ENCODE measurements at regions not wholly inside any gene's neighbourhood (a gene's known extent, or its start where the extent isn't known, plus 50 kb on each side); places are given as distances from the start of the nearest gene placed in this dataset.

DNA sequence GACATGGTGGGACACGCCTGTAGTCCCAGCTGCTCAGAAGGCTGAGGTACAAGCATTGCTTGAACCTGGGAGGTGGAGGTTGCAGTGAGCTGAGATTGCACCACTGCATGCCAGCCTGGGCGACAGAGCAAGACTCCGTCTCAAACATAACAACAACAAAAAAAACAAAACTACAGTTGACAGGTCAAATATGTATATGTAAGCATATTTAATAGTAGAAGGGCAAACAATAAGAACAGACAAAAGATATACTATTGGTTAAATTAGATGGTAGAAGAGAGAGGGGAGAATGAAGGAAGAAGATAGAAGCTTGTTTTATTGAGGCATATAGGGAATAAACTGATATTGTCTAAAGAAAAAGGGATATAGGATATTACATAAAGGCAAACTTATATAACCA is 247.1 kb downstream of the KLF13 start:
- no peak overlapping the region for H3K27ac ChIP-seq (ENCODE audit: insufficient read depth, low read length)
- TF ChIP-seq, protein P1, sequence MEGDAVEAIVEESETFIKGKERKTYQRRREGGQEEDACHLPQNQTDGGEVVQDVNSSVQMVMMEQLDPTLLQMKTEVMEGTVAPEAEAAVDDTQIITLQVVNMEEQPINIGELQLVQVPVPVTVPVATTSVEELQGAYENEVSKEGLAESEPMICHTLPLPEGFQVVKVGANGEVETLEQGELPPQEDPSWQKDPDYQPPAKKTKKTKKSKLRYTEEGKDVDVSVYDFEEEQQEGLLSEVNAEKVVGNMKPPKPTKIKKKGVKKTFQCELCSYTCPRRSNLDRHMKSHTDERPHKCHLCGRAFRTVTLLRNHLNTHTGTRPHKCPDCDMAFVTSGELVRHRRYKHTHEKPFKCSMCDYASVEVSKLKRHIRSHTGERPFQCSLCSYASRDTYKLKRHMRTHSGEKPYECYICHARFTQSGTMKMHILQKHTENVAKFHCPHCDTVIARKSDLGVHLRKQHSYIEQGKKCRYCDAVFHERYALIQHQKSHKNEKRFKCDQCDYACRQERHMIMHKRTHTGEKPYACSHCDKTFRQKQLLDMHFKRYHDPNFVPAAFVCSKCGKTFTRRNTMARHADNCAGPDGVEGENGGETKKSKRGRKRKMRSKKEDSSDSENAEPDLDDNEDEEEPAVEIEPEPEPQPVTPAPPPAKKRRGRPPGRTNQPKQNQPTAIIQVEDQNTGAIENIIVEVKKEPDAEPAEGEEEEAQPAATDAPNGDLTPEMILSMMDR (conservative IDR thresholded peaks at IDR 0.05 in 1 of 2, IDR thresholded peaks at IDR 0.05 in 1 of 2; ENCODE audit: low read depth in 1 of 2, low read length in 2 of 2): no peak
- no peak for TF ChIP-seq EZH2 (IDR thresholded peaks at IDR 0.05; ENCODE audit: low read length, missing control alignments)
- no peak overlapping the region for H3K4me2 ChIP-seq (ENCODE audit: extremely low read depth, insufficient read depth, low read length)
- no peaks in the 10 kb centered on the region for H3K79me2 ChIP-seq (ENCODE audit: control insufficient read depth, insufficient read depth, low read length)
- no peaks in the 10 kb centered on the region for H3K4me1 ChIP-seq (ENCODE audit: control insufficient read depth, extremely low read depth, insufficient read depth, low read length)
- H3K9me3 ChIP-seq (ENCODE audit: control insufficient read depth, insufficient read depth, low read depth, low read length): no peaks in the 10 kb centered on the region
- H3K36me3 ChIP-seq (ENCODE audit: control insufficient read depth, insufficient read depth, low read length): no peaks in the 10 kb centered on the region
- H4K20me1 ChIP-seq (ENCODE audit: control insufficient read depth, extremely low read depth, insufficient read depth, low read length): no peaks in the 10 kb centered on the region
- no peak for DNase-seq (ENCODE audit: low read depth in 2 of 2)
- H3K4me3 ChIP-seq (replicated peaks in 1 of 4; ENCODE audit: control extremely low read depth in 1 of 4, insufficient read depth in 1 of 4, low read depth in 3 of 4, low read length in 4 of 4): no peak overlapping the region
- no peak overlapping the region for H2AFZ ChIP-seq (ENCODE audit: low read length)
- H3K9ac ChIP-seq (ENCODE audit: insufficient read depth, low read length): no peak overlapping the region
- H3K27me3 ChIP-seq (ENCODE audit: control insufficient read depth, insufficient read depth, low read length): no peaks in the 10 kb centered on the region

DNA sequence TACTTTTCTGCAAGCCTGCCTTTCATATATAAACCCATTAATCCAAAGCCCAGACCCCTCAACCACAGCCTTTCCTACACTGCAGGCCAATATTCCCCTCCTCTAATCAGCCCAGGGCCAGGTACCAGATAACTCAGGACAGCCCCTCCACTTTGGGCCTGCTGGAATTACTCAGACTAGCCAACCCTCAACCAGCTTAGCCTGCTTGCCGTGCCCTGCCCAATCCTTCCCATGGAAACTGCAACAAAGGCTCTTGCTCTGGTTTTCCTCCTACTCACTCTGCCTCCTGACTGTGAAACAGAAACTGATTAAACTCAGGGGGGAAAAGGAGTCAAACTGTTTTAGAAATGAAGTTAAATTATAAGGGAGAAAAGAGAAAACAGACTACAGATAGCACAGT is 248.1 kb downstream of the KLF13 start:
- Histone ChIP-seq H2AFZ (ENCODE audit: low read length) (no peak overlapping the region), H3K4me1 (ENCODE audit: control insufficient read depth, extremely low read depth, insufficient read depth, low read length) (no peaks in the 10 kb centered on the region), H3K27ac (ENCODE audit: insufficient read depth, low read length) (no peak overlapping the region), H3K9me3 (ENCODE audit: control insufficient read depth, insufficient read depth, low read depth, low read length) (no peaks in the 10 kb centered on the region), H3K27me3 (ENCODE audit: control insufficient read depth, insufficient read depth, low read length) (no peaks in the 10 kb centered on the region), H3K79me2 (ENCODE audit: control insufficient read depth, insufficient read depth, low read length) (no peaks in the 10 kb centered on the region), H3K4me2 (ENCODE audit: extremely low read depth, insufficient read depth, low read length) (no peak overlapping the region), H3K36me3 (ENCODE audit: control insufficient read depth, insufficient read depth, low read length) (no peaks in the 10 kb centered on the region), H3K4me3 (replicated peaks in 1 of 4; ENCODE audit: control extremely low read depth in 1 of 4, insufficient read depth in 1 of 4, low read depth in 3 of 4, low read length in 4 of 4) (no peak overlapping the region), H3K9ac (ENCODE audit: insufficient read depth, low read length) (no peak overlapping the region), H4K20me1 (ENCODE audit: control insufficient read depth, extremely low read depth, insufficient read depth, low read length) (no peaks in the 10 kb centered on the region)
- TF ChIP-seq, protein P1 (conservative IDR thresholded peaks at IDR 0.05 in 1 of 2, IDR thresholded peaks at IDR 0.05 in 1 of 2; ENCODE audit: low read depth in 1 of 2, low read length in 2 of 2): no peak
- no peak for TF ChIP-seq EZH2 (IDR thresholded peaks at IDR 0.05; ENCODE audit: low read length, missing control alignments)
- DNase-seq (ENCODE audit: low read depth in 2 of 2): no peak

DNA sequence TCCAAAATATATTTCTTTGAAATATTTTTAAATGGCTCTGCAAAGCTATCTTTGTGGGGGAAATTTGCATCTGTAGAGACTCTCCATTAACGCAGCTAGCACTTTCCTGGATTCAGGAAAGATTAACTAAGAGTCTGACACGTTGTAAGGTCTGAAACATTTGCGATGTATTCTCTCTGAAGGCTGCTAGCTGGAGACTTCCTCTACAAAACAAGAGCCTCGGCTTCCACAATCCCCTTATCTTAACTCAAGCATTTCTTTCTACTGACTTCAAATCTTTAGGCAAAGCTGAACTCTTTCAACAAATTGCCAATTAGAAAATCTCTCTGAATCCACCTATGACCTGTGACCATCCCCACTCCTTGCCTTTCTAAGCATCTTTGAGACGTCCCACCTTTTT is 250.5 kb downstream of the KLF13 start:
- no peak for DNase-seq (ENCODE audit: low read depth in 2 of 2)
- Histone ChIP-seq H4K20me1 (ENCODE audit: control insufficient read depth, extremely low read depth, insufficient read depth, low read length) (no peaks in the 10 kb centered on the region), H3K79me2 (ENCODE audit: control insufficient read depth, insufficient read depth, low read length) (no peaks in the 10 kb centered on the region), H3K4me1 (ENCODE audit: control insufficient read depth, extremely low read depth, insufficient read depth, low read length) (no peaks in the 10 kb centered on the region), H3K9ac (ENCODE audit: insufficient read depth, low read length) (no peak overlapping the region), H3K4me2 (ENCODE audit: extremely low read depth, insufficient read depth, low read length) (no peak overlapping the region), H2AFZ (ENCODE audit: low read length) (no peak overlapping the region), H3K27me3 (ENCODE audit: control insufficient read depth, insufficient read depth, low read length) (no peaks in the 10 kb centered on the region), H3K36me3 (ENCODE audit: control insufficient read depth, insufficient read depth, low read length) (no peaks in the 10 kb centered on the region), H3K9me3 (ENCODE audit: control insufficient read depth, insufficient read depth, low read depth, low read length) (no peaks in the 10 kb centered on the region), H3K4me3 (replicated peaks in 1 of 4; ENCODE audit: control extremely low read depth in 1 of 4, insufficient read depth in 1 of 4, low read depth in 3 of 4, low read length in 4 of 4) (no peak overlapping the region), H3K27ac (ENCODE audit: insufficient read depth, low read length) (no peak overlapping the region)
- TF ChIP-seq, protein P1 (conservative IDR thresholded peaks at IDR 0.05 in 1 of 2, IDR thresholded peaks at IDR 0.05 in 1 of 2; ENCODE audit: low read depth in 1 of 2, low read length in 2 of 2): no peak
- no peak for TF ChIP-seq EZH2 (IDR thresholded peaks at IDR 0.05; ENCODE audit: low read length, missing control alignments)
